Breast epithelium (tissue), 3 donors: ENCODE measurements at regions not wholly inside any gene's neighbourhood (a gene's known extent, or its start where the extent isn't known, plus 50 kb on each side); places are given as distances from the start of the nearest gene placed in this dataset.

Experiments used
- POLR2A ChIP-seq: fragments of 450-650 bp; IDR thresholded peaks from one replicate; pipeline ENCODE4 v1.6.1; 2016; ENCODE audit warnings: antibody characterized with exemption, mild to moderate bottlenecking, moderate library complexity
- TF ChIP-seq, protein P1 (sequence below), 3 donors: fragments of 450-650 bp; IDR thresholded peaks; one replicate each; pipeline ENCODE4 v1.5.1; 2016 to 2017; ENCODE audit warnings: antibody characterized with exemption in 3 of 3, mild to moderate bottlenecking in 3 of 3, moderate library complexity in 3 of 3

DNA sequence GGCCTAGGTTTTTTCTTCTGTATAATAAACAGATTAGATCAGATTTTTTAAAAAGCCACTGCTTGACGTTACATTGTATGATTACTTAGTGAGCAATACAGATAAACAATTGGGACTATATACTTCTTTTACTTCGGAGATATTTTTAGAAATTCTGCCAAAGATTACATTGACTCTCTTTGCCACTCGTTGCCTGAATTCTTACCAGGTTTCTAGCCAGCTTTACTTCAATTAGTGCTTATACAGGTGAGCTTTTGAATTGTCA lies 156.6 kb downstream of the HAUS1 start:
- TF ChIP-seq, protein P1, sequence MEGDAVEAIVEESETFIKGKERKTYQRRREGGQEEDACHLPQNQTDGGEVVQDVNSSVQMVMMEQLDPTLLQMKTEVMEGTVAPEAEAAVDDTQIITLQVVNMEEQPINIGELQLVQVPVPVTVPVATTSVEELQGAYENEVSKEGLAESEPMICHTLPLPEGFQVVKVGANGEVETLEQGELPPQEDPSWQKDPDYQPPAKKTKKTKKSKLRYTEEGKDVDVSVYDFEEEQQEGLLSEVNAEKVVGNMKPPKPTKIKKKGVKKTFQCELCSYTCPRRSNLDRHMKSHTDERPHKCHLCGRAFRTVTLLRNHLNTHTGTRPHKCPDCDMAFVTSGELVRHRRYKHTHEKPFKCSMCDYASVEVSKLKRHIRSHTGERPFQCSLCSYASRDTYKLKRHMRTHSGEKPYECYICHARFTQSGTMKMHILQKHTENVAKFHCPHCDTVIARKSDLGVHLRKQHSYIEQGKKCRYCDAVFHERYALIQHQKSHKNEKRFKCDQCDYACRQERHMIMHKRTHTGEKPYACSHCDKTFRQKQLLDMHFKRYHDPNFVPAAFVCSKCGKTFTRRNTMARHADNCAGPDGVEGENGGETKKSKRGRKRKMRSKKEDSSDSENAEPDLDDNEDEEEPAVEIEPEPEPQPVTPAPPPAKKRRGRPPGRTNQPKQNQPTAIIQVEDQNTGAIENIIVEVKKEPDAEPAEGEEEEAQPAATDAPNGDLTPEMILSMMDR (IDR thresholded peaks at IDR 0.05): no peak
- TF ChIP-seq POLR2A: no peak
